Breast epithelium (tissue), 4 donors: ENCODE measurements at regions not wholly inside any gene's neighbourhood (a gene's known extent, or its start where the extent isn't known, plus 50 kb on each side); places are given as distances from the start of the nearest gene placed in this dataset.

Experiments
- DNase-seq, 2 donors: peaks; one replicate each; pipeline ENCODE4 v3.0.0-alpha.2; 2019; ENCODE audit warnings: low spot score in 2 of 2
- H3K27ac ChIP-seq, 2 donors: fragments of 200-600 bp; sonication (generic) in 1 of 2; one replicate each; pipeline ENCODE4 v1.5.1; 2016 to 2019; ENCODE audit warnings: mild to moderate bottlenecking in 1 of 2
- H3K27me3 ChIP-seq, 2 donors: fragments of 200-600 bp; sonication (generic) in 1 of 2; one replicate each; pipeline versions ENCODE4 v1.5.1 to v1.6.0; 2017 to 2019; ENCODE audit warnings: control low read depth in 1 of 2, mild to moderate bottlenecking in 1 of 2
- H3K36me3 ChIP-seq: fragments of 200-600 bp; one replicate; pipeline ENCODE4 v1.5.1; 2019
- H3K4me1 ChIP-seq, 2 donors: fragments of 200-600 bp; sonication (generic); one replicate each; pipeline ENCODE4 v1.5.1; 2016 to 2019; ENCODE audit warnings: control low read depth in 1 of 2
- H3K4me3 ChIP-seq, 3 donors: fragments of 200-600 bp; sonication (generic); 1 replicate in 2 of 3; 2 replicates in 1 of 3; pipeline ENCODE4 v1.5.1; 2016 to 2019; ENCODE audit warnings: mild to moderate bottlenecking in 3 of 3, moderate library complexity in 2 of 3
- H3K9me3 ChIP-seq, 2 donors: fragments of 200-600 bp; sonication (generic) in 1 of 2; one replicate each; pipeline ENCODE4 v1.5.1; 2016 to 2019; ENCODE audit warnings: control low read depth in 1 of 2
- POLR2A ChIP-seq: fragments of 450-650 bp; IDR thresholded peaks from one replicate; pipeline ENCODE4 v1.6.1; 2016; ENCODE audit warnings: antibody characterized with exemption, mild to moderate bottlenecking, moderate library complexity
- POLR2AphosphoS5 ChIP-seq, 3 donors: sonication (generic); formaldehyde crosslinking; IDR thresholded peaks; one replicate each; pipeline ENCODE4 v1.6.1; 2017; ENCODE audit warnings: antibody characterized with exemption in 3 of 3
- intact Hi-C: fragments of 100-400 bp; cut with DNase I; formaldehyde crosslinking; loops from one replicate; pipeline ENCODE4 v1.15.1; 2023; ENCODE audit warnings: low total_unique reads
- TF ChIP-seq, protein P1 (sequence below), 3 donors: fragments of 450-650 bp; IDR thresholded peaks; one replicate each; pipeline ENCODE4 v1.5.1; 2016 to 2017; ENCODE audit warnings: antibody characterized with exemption in 3 of 3, mild to moderate bottlenecking in 3 of 3, moderate library complexity in 3 of 3

DNA sequence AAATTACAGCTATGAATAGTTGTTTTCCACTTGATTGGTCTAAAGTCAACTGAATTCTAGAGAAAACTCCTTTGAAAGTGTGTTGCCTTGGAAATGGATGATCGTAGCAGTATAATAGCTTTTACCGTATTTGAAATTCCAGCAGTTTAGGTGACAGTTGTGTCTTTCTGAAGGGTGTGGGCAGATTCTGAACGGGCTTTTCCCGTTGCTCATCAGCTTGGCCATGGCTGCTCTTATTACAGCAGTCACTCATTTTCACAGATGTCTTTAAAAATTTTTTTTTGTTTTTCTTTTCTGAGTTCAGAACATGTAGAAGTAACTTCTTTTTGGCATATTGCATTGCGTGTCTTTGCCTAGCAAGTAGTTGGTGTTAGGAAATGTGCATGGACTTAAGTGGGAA, 69.6 kb upstream of the SLC4A4 start:
- H3K9me3 ChIP-seq: no peaks in the 10 kb centered on the region
- DNase-seq: no peak
- H3K27ac ChIP-seq: no peak overlapping the region
- no peaks in the 10 kb centered on the region for H3K4me1 ChIP-seq
- intact Hi-C loops: no loop called here
- TF ChIP-seq POLR2A (no peak), POLR2AphosphoS5 (IDR thresholded peaks at IDR 0.05) (no peak)
- TF ChIP-seq, protein P1, sequence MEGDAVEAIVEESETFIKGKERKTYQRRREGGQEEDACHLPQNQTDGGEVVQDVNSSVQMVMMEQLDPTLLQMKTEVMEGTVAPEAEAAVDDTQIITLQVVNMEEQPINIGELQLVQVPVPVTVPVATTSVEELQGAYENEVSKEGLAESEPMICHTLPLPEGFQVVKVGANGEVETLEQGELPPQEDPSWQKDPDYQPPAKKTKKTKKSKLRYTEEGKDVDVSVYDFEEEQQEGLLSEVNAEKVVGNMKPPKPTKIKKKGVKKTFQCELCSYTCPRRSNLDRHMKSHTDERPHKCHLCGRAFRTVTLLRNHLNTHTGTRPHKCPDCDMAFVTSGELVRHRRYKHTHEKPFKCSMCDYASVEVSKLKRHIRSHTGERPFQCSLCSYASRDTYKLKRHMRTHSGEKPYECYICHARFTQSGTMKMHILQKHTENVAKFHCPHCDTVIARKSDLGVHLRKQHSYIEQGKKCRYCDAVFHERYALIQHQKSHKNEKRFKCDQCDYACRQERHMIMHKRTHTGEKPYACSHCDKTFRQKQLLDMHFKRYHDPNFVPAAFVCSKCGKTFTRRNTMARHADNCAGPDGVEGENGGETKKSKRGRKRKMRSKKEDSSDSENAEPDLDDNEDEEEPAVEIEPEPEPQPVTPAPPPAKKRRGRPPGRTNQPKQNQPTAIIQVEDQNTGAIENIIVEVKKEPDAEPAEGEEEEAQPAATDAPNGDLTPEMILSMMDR (IDR thresholded peaks at IDR 0.05): no peak
- no peaks in the 10 kb centered on the region for H3K27me3 ChIP-seq
- no peak overlapping the region for H3K4me3 ChIP-seq
- no peaks in the 10 kb centered on the region for H3K36me3 ChIP-seq

DNA sequence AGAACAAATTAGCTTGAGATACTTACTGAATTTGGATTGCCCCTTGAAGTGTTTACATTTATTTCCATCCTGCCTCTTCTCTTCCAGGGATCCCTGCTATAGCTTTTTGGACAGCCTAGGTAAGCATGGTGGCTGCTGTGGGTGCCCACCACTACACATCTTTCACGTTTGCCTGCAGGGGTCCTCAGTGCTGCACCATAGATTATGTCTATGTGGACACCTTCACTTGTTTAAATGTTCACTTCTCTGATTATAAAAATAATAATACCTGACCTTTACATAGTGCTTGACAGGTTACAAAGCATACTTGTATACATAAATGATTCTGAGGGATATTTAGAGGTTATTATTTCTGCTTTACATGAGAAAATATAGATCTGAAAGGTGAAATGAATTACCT, 67.9 kb upstream of the SLC4A4 start:
- Histone ChIP-seq H3K4me3 (no peak overlapping the region), H3K9me3 (no peaks in the 10 kb centered on the region), H3K27ac (no peak overlapping the region), H3K36me3 (no peaks in the 10 kb centered on the region), H3K27me3 (no peaks in the 10 kb centered on the region), H3K4me1 (no peaks in the 10 kb centered on the region)
- TF ChIP-seq POLR2AphosphoS5 (IDR thresholded peaks at IDR 0.05) (no peak), POLR2A (no peak)
- TF ChIP-seq, protein P1 (IDR thresholded peaks at IDR 0.05): no peak
- no peak for DNase-seq
- intact Hi-C loops: no loop called here

- TF ChIP-seq, protein P1 (IDR thresholded peaks at IDR 0.05): no peak
- TF ChIP-seq POLR2AphosphoS5 (IDR thresholded peaks at IDR 0.05) (no peak), POLR2A (no peak)
- Histone ChIP-seq H3K9me3 (no peaks in the 10 kb centered on the region), H3K4me3 (no peak overlapping the region), H3K27me3 (no peaks in the 10 kb centered on the region), H3K27ac (no peak overlapping the region), H3K36me3 (no peaks in the 10 kb centered on the region), H3K4me1 (no peaks in the 10 kb centered on the region)
- no peak for DNase-seq
- intact Hi-C loops: no loop called here
Measured at GRCh38 chr4:71272976-71273375, 65.8 kb upstream of the SLC4A4 start.

GRCh38 chr4:71275004-71275403, 63.8 kb upstream of the SLC4A4 start:
- TF ChIP-seq POLR2A (no peak), POLR2AphosphoS5 (IDR thresholded peaks at IDR 0.05) (no peak)
- TF ChIP-seq, protein P1 (IDR thresholded peaks at IDR 0.05): no peak
- Histone ChIP-seq H3K4me1 (no peaks in the 10 kb centered on the region), H3K36me3 (no peaks in the 10 kb centered on the region), H3K27me3 (no peaks in the 10 kb centered on the region), H3K9me3 (no peaks in the 10 kb centered on the region), H3K4me3 (no peak overlapping the region), H3K27ac (no peak overlapping the region)
- intact Hi-C loops: no loop called here
- DNase-seq: no peak

DNA sequence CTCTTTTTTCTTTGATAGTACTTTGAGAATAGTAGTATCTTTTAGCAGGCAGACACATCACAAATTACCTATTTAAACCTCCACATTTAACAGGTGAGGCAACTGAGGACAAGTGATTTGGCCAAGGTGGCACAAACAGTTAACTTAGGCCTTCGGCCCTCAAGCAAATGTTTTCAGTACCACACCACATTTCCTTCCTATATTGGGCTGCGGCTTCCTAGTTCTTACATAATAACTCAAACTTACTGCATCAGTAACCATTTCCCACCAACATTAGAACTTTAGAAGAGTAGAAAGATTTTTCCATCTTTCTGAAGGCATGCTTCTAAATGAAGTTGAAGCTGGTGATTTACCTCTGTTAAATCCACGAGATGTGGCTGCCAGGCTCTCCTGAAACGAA, 63.2 kb upstream of the SLC4A4 start:
- no peak overlapping the region for H3K4me3 ChIP-seq

More for the DNA sequence above, 63.2 kb upstream of the SLC4A4 start:
- Histone ChIP-seq H3K27me3 (no peaks in the 10 kb centered on the region), H3K27ac (no peak overlapping the region), H3K36me3 (no peaks in the 10 kb centered on the region), H3K4me1 (no peaks in the 10 kb centered on the region), H3K9me3 (no peaks in the 10 kb centered on the region)
- intact Hi-C loops: no loop called here
- no peak for TF ChIP-seq POLR2A
- TF ChIP-seq POLR2AphosphoS5 (IDR thresholded peaks at IDR 0.05): no peak
- TF ChIP-seq, protein P1 (IDR thresholded peaks at IDR 0.05): no peak
- no peak for DNase-seq
